Psoas muscle (tissue), 7 donors: ENCODE measurements at regions not wholly inside any gene's neighbourhood (a gene's known extent, or its start where the extent isn't known, plus 50 kb on each side); places are given as distances from the start of the nearest gene placed in this dataset.

Source experiments
- ATAC-seq, 4 donors: fragments of 200-7000 bp; cut with Tn5 transposase; one replicate each; pipeline ENCODE4 v1.9.1; 2020; ENCODE audit warnings: moderate library complexity in 3 of 4, mild to moderate bottlenecking in 2 of 4
- DNase-seq, 2 donors: peaks; one replicate each; pipeline ENCODE4 v3.0.0-alpha.2; 2020
- H3K27ac ChIP-seq: fragments of 200-600 bp; one replicate; pipeline ENCODE4 v1.8.0; 2022
- H3K27me3 ChIP-seq, 3 donors: fragments of 200-600 bp in 1 of 3; one replicate each; pipeline versions ENCODE4 v1.6.1 to v1.8.0; 2013 to 2022; ENCODE audit warnings: low read length in 2 of 3, mild to moderate bottlenecking in 2 of 3, moderate library complexity in 1 of 3; ENCODE audit not compliant: insufficient read depth in 3 of 3
- H3K36me3 ChIP-seq, 2 donors: fragments of 200-600 bp in 1 of 2; one replicate each; pipeline versions ENCODE4 v1.6.1 to v1.8.0; 2013 to 2022; ENCODE audit warnings: low read depth in 1 of 2, mild to moderate bottlenecking in 1 of 2, moderate library complexity in 1 of 2; ENCODE audit not compliant: insufficient read depth in 1 of 2
- H3K4me1 ChIP-seq: fragments of 200-600 bp; one replicate; pipeline ENCODE4 v1.8.0; 2022
- H3K4me3 ChIP-seq: fragments of 200-600 bp; one replicate; pipeline ENCODE4 v1.8.0; 2022; ENCODE audit warnings: mild to moderate bottlenecking
- H3K9me3 ChIP-seq: fragments of 200-600 bp; one replicate; pipeline ENCODE4 v1.8.0; 2022
- CTCF ChIP-seq: fragments of 200-600 bp; IDR thresholded peaks from one replicate; pipeline ENCODE4 v1.8.0; 2022; ENCODE audit warnings: antibody characterized with exemption
- WGBS, 3 donors: extraction: QIAGEN DNeasy Blood & Tissue Kit; methylation state at CpG; one replicate each; pipeline versions ENCODE4 v1.1.6 to v1.1.7; 2013; 5-methylcytosine and 5-hydroxymethylcytosine counted together
- intact Hi-C, 2 donors: fragments of 100-400 bp; cut with DNase I; formaldehyde crosslinking; loops; one replicate each; pipeline versions ENCODE4 v1.11.0 to v1.14.2; 2022
- donor health status: healthy with polysubstance abuse.
- donor health status: DM: no; HTN: no; CAD: no; lungs with moderate emphysema.
- donor health status: Bipolar disorder and iron deficiency.
- donor health status: healthy.
- donor health status: DM: yes; HTN: yes; CAD: no.
- donor health status: DM: no; HTN: no; CAD: no.
- donor health status: DM: yes; HTN: yes; CAD: no.

- no peaks in the 10 kb centered on the region for H3K4me1 ChIP-seq
- TF ChIP-seq CTCF: no peak
- H3K9me3 ChIP-seq: no peaks in the 10 kb centered on the region
Observed at GRCh38 chr2:83850071-83850725, 608.9 kb downstream of the SUCLG1 start.

GRCh38 chr2:83844490-83844889 lies 614.6 kb downstream of the SUCLG1 start:
- ATAC-seq: no peak
- no peak for TF ChIP-seq CTCF
- no peaks in the 10 kb centered on the region for H3K36me3 ChIP-seq

More at GRCh38 chr2:83850071-83850725, 608.9 kb downstream of the SUCLG1 start:
- H3K27me3 ChIP-seq: no peaks in the 10 kb centered on the region
- no peaks in the 10 kb centered on the region for H3K36me3 ChIP-seq
- ATAC-seq: no peak
- intact Hi-C loops: no loop called here
- H3K27ac ChIP-seq: no peak overlapping the region
- DNase-seq: no peak
- no peak overlapping the region for H3K4me3 ChIP-seq
- 58 to 71% (median 62%) methylated on average over 3 of the region's 3 CpGs for WGBS, 3 donors

GRCh38 chr2:83842421-83842820 lies 616.7 kb downstream of the SUCLG1 start:
- Histone ChIP-seq H3K36me3 (no peaks in the 10 kb centered on the region), H3K27me3 (no peaks in the 10 kb centered on the region), H3K9me3 (no peaks in the 10 kb centered on the region), H3K4me3 (no peak overlapping the region), H3K27ac (no peak overlapping the region), H3K4me1 (no peaks in the 10 kb centered on the region)
- intact Hi-C loops: no loop called here
- TF ChIP-seq CTCF: no peak
- ATAC-seq: no peak
- no peak for DNase-seq

More at GRCh38 chr2:83844490-83844889, 614.6 kb downstream of the SUCLG1 start:
- 76 to 84% (median 80%) methylated on average over 2 of the region's 2 CpGs for WGBS, 3 donors
- no peak overlapping the region for H3K27ac ChIP-seq
- DNase-seq: no peak
- intact Hi-C loops: no loop called here
- H3K4me1 ChIP-seq: no peaks in the 10 kb centered on the region
- no peaks in the 10 kb centered on the region for H3K9me3 ChIP-seq
- H3K27me3 ChIP-seq: no peaks in the 10 kb centered on the region
- H3K4me3 ChIP-seq: no peak overlapping the region

- intact Hi-C loops: no loop called here
- Histone ChIP-seq H3K9me3 (no peaks in the 10 kb centered on the region), H3K27me3 (no peaks in the 10 kb centered on the region), H3K4me3 (no peak overlapping the region), H3K36me3 (no peaks in the 10 kb centered on the region), H3K27ac (no peak overlapping the region), H3K4me1 (no peaks in the 10 kb centered on the region)
- WGBS, 3 donors: 61 to 63% (median 62%) methylated on average over 3 of the region's 3 CpGs
- TF ChIP-seq CTCF: no peak
- DNase-seq (no peak), ATAC-seq (no peak)
Observed at GRCh38 chr2:83837823-83838222, 621.3 kb downstream of the SUCLG1 start.

- Histone ChIP-seq H3K36me3 (no peaks in the 10 kb centered on the region), H3K4me3 (no peak overlapping the region), H3K27me3 (no peaks in the 10 kb centered on the region), H3K4me1 (no peaks in the 10 kb centered on the region), H3K9me3 (peaks cover 3% of the 10 kb centered on the region), H3K27ac (no peak overlapping the region)
- WGBS, 3 donors: 88 to 93% (median 88%) methylated on average over 2 of the region's 2 CpGs
- TF ChIP-seq CTCF: no peak
- ATAC-seq (no peak), DNase-seq (no peak)
- intact Hi-C loops: no loop called here
Observed at GRCh38 chr2:83827618-83828017, 631.5 kb downstream of the SUCLG1 start.
